Right cardiac atrium (tissue), 5 donors: ENCODE measurements at regions not wholly inside any gene's neighbourhood (a gene's known extent, or its start where the extent isn't known, plus 50 kb on each side); places are given as distances from the start of the nearest gene placed in this dataset.

Source experiments
- ATAC-seq, 2 donors: fragments of 200-7000 bp; cut with Tn5 transposase; one replicate each; pipeline versions ENCODE4 v1.8.0 to v1.9.1; 2020; ENCODE audit warnings: moderate library complexity in 2 of 2, mild to moderate bottlenecking in 1 of 2
- DNase-seq, 3 donors: peaks; one replicate each; pipeline ENCODE4 v3.0.0-alpha.2; 2020
- H3K27ac ChIP-seq: one replicate; pipeline ENCODE4 v1.5.1; 2013; ENCODE audit warnings: mild to moderate bottlenecking, low read length, control low read depth, moderate library complexity
- H3K27me3 ChIP-seq: one replicate; pipeline ENCODE4 v1.6.1; 2013; ENCODE audit not compliant: control insufficient read depth, insufficient read depth
- H3K4me1 ChIP-seq: one replicate; pipeline ENCODE4 v1.6.1; 2013; ENCODE audit warnings: low read length; ENCODE audit not compliant: control insufficient read depth, insufficient read depth
- H3K4me3 ChIP-seq: one replicate; pipeline ENCODE4 v1.5.1; 2013; ENCODE audit warnings: low read length, control low read depth
- H3K9me3 ChIP-seq: one replicate; pipeline ENCODE4 v1.6.1; 2013; ENCODE audit warnings: low read length; ENCODE audit not compliant: control insufficient read depth
- WGBS: extraction: QIAGEN DNeasy Blood & Tissue Kit; methylation state at CpG from one replicate; pipeline ENCODE4 v1.1.7; 2013; 5-methylcytosine and 5-hydroxymethylcytosine counted together
- intact Hi-C, 4 donors: fragments of 100-400 bp; cut with DNase I; formaldehyde crosslinking; loops; one replicate each; pipeline versions ENCODE4 v1.11.0 to v1.14.0; 2022 to 2023
- donor health status: healthy with polysubstance abuse.
- donor health status: DM: no; HTN: yes; CAD: no.
- donor health status: DM: no; HTN: no; CAD: no.
- donor health status: DM: no; HTN: yes; CAD: no; lungs with severe emphysema.
- donor health status: DM: yes; HTN: yes; CAD: no.

GRCh38 chr14:71585361-71585760, 346.9 kb upstream of the RGS6 start:
- DNase-seq (no peak), ATAC-seq (no peak)
- intact Hi-C loops, result no loop called here
- Histone ChIP-seq H3K27me3 (no peaks in the 10 kb centered on the region), H3K4me3 (no peak overlapping the region), H3K9me3 (no peaks in the 10 kb centered on the region), H3K27ac (no peak overlapping the region), H3K4me1 (peaks cover 3% of the 10 kb centered on the region)

GRCh38 chr14:71586131-71586897, 345.9 kb upstream of the RGS6 start:
- Histone ChIP-seq H3K4me1 (peaks cover 3% of the 10 kb centered on the region), H3K4me3 (peak overlapping the region; percentile 7), H3K27ac (no peak overlapping the region), H3K27me3 (no peaks in the 10 kb centered on the region), H3K9me3 (no peaks in the 10 kb centered on the region)
- DNase-seq (peak; percentile 20 to 60 (median 54)), ATAC-seq (peak; percentile 68 to 78)
- 14% methylated on average over 14 of the region's 14 CpGs for WGBS
- intact Hi-C loops, result no loop called here

GRCh38 chr14:71588028-71588427, 344.2 kb upstream of the RGS6 start:
- intact Hi-C loops, result no loop called here
- H3K27me3 ChIP-seq, result no peaks in the 10 kb centered on the region
- ATAC-seq (no peak), DNase-seq (no peak)
- H3K4me3 ChIP-seq, result no peak overlapping the region
- 94% methylated on average over 9 of the region's 9 CpGs for WGBS
- no peak overlapping the region for H3K27ac ChIP-seq
- no peaks in the 10 kb centered on the region for H3K9me3 ChIP-seq
- peaks cover 5% of the 10 kb centered on the region for H3K4me1 ChIP-seq

DNA sequence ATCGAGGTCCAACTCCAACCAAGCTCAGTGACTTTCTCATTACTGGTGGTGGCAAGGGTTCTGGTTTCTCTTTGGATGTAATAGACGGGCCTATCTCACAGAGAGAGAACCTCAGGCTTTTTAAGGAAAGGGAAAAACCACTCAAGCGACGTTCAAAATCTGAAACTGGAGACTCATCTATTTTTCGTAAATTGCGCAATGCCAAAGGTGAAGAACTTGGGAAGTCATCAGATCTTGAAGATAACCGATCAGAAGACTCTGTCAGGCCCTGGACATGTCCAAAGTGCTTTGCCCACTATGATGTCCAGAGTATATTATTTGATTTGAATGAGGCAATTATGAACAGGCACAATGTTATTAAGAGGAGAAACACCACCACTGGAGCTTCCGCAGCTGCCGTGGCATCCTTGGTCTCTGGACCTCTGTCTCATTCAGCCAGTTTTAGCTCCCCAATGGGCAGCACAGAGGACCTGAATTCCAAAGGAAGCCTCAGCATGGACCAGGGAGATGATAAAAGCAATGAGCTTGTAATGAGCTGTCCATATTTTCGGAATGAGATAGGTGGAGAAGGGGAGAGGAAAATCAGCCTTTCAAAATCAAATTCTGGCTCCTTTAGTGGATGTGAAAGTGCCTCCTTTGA, 343.5 kb upstream of the RGS6 start:
- DNase-seq (no peak), ATAC-seq (no peak)
- no peak overlapping the region for H3K4me3 ChIP-seq
- 97% methylated on average over 10 of the region's 10 CpGs for WGBS
- no peaks in the 10 kb centered on the region for H3K9me3 ChIP-seq
- H3K4me1 ChIP-seq, result peaks cover 5% of the 10 kb centered on the region
- no peaks in the 10 kb centered on the region for H3K27me3 ChIP-seq
- no peak overlapping the region for H3K27ac ChIP-seq
- intact Hi-C loops, result no loop called here

DNA sequence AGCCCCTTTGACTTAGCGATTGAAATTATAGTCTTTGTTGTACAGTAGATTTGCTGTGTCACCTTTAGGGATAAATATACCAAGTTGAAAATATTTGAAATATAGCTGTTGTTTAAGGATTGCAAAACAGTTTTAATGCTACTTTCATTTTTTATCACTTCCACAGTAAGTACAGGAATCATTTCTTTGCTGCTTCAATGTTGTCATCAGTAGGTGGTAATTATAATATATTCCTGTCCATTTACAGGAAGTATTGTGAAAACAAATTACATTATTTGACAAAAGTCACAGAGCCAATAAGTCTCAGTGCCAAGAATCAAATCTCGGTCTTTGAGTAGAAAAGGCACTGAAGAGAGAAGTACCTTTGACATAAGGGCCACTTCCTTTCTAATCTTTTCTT, 342.6 kb upstream of the RGS6 start:
- H3K4me1 ChIP-seq, result peaks cover 5% of the 10 kb centered on the region
- no peaks in the 10 kb centered on the region for H3K9me3 ChIP-seq
- intact Hi-C loops, result no loop called here
- H3K27ac ChIP-seq, result no peak overlapping the region
- H3K4me3 ChIP-seq, result no peak overlapping the region
- no peak for DNase-seq
- no peaks in the 10 kb centered on the region for H3K27me3 ChIP-seq
- ATAC-seq, result no peak
- 81% methylated on average over 2 of the region's 2 CpGs for WGBS

DNA sequence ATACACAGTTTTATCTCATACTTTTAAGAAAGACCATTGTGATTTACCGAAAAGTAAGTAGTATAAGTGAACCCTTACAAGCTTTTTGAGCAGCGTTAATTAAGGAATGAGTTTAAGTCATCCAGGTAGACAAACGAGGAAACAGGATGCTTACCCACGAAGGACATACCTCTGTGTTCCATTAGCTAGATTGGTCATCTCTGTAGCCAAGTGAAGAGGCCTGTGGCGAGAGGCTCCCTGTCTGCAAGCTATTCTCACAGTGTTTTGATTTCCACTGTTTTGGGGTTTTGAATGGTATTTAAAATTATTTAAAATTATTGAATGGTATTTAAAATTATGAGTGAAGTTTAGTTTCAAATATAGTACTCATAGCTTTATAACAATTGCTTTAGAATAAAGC, 342.1 kb upstream of the RGS6 start:
- Histone ChIP-seq H3K27me3 (no peaks in the 10 kb centered on the region), H3K4me3 (no peak overlapping the region), H3K9me3 (no peaks in the 10 kb centered on the region), H3K4me1 (peaks cover 5% of the 10 kb centered on the region), H3K27ac (no peak overlapping the region)
- 94% methylated on average over 5 of the region's 5 CpGs for WGBS
- intact Hi-C loops, result no loop called here
- DNase-seq, result no peak
- ATAC-seq, result no peak

DNA sequence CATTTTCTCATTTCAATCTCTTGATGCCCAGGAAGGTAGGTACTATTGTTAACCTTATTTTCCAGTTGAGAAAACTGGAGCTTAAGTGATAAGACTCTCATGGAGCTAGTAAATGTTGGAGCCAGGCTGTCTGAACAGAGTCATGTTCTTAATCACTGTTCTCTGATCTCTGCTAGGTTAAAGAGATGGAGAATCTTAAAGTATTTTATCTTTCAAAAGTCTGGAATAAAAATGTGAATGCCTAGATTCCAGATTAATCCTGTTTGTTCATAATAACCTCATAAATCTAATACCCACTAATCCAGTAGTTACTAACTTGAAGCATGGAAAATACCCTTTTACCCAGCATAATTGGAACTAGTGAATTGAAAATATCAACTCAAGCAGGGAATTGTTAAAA, 341.0 kb upstream of the RGS6 start:
- Histone ChIP-seq H3K9me3 (no peaks in the 10 kb centered on the region), H3K27me3 (no peaks in the 10 kb centered on the region), H3K4me3 (no peak overlapping the region), H3K4me1 (peaks cover 5% of the 10 kb centered on the region), H3K27ac (no peak overlapping the region)
- DNase-seq, result no peak
- intact Hi-C loops, result no loop called here
- ATAC-seq, result no peak

- Histone ChIP-seq H3K27ac (no peak overlapping the region), H3K4me1 (peaks cover 2% of the 10 kb centered on the region), H3K4me3 (no peak overlapping the region), H3K27me3 (no peaks in the 10 kb centered on the region), H3K9me3 (no peaks in the 10 kb centered on the region)
- intact Hi-C loops, result no loop called here
- 50% methylated on average over 1 of the region's 1 CpG for WGBS
- DNase-seq, result no peak
- ATAC-seq, result no peak
These were observed 340.3 kb upstream of the RGS6 start for GRCh38 chr14:71591929-71592328.

- Histone ChIP-seq H3K9me3 (no peaks in the 10 kb centered on the region), H3K27ac (no peak overlapping the region), H3K4me3 (no peak overlapping the region), H3K4me1 (peaks cover 2% of the 10 kb centered on the region), H3K27me3 (no peaks in the 10 kb centered on the region)
- ATAC-seq (no peak), DNase-seq (no peak)
- WGBS, result 69% methylated on average over 2 of the region's 2 CpGs
- intact Hi-C loops, result no loop called here
These were observed 339.9 kb upstream of the RGS6 start for GRCh38 chr14:71592361-71592760.

DNA sequence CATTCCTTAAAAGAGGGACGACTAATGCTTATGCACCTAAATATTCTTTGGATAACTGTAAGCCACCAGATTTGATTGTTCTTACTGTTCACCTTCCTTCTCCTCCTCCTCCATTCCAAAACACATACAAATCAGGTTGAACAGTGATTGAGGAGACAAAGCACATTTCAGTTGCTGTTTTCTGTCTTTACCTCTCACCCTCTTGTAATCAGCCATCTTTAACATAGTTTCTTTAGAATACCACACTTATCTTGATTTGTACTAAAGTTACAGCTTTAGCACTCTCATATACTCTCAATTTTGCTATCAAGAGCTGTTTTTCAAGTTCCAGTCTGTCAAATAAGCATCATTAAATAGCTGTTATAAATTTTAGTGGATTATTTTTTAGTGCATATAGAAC, 338.3 kb upstream of the RGS6 start:
- no peak overlapping the region for H3K27ac ChIP-seq
- H3K4me3 ChIP-seq, result no peak overlapping the region
- ATAC-seq (no peak), DNase-seq (no peak)
- 97% methylated on average over 1 of the region's 1 CpG for WGBS
- intact Hi-C loops, result no loop called here
- H3K27me3 ChIP-seq, result no peaks in the 10 kb centered on the region
- H3K9me3 ChIP-seq, result no peaks in the 10 kb centered on the region
- peaks cover 2% of the 10 kb centered on the region for H3K4me1 ChIP-seq

GRCh38 chr14:71594821-71595220, 337.4 kb upstream of the RGS6 start:
- no peaks in the 10 kb centered on the region for H3K27me3 ChIP-seq

More at GRCh38 chr14:71594821-71595220, 337.4 kb upstream of the RGS6 start:
- Histone ChIP-seq H3K4me3 (no peak overlapping the region), H3K9me3 (no peaks in the 10 kb centered on the region), H3K4me1 (peaks cover 2% of the 10 kb centered on the region), H3K27ac (no peak overlapping the region)
- WGBS, result 67% methylated on average over 3 of the region's 3 CpGs
- ATAC-seq (no peak), DNase-seq (peak in 1 of 3 donors; percentile 52)
- intact Hi-C loops, result no loop called here
